RWPE1 (cell line): ENCODE measurements at regions not wholly inside any gene's neighbourhood (a gene's known extent, or its start where the extent isn't known, plus 50 kb on each side); places are given as distances from the start of the nearest gene placed in this dataset.

ENCODE experiments used
- CTCF ChIA-PET: fragments of 350-600 bp; sonication (Branson Sonifier 250); formaldehyde crosslinking; extraction: SDS; loops from one replicate; lab custom pipeline; 2021; lab: Yijun Ruan, JAX
- POLR2A ChIA-PET: fragments of 400-600 bp; formaldehyde crosslinking; extraction: SDS; loops from one replicate; lab custom pipeline; 2020; ENCODE audit warnings: antibody characterized with exemption; ENCODE audit not compliant: low non-redundant PET; lab: Yijun Ruan, JAX
- DNase-seq: peaks from one replicate; pipeline ENCODE4 v3.0.0; 2012; ENCODE audit warnings: low spot score
- H3K27ac ChIP-seq: fragments of 450-650 bp; 2 replicates; pipeline ENCODE4 v1.5.1; 2017
- TF ChIP-seq, protein P1 (sequence below): fragments of 450-650 bp; conservative IDR thresholded peaks from 2 replicates; pipeline ENCODE4 v1.5.1; 2017; ENCODE audit warnings: low read depth, mild to moderate bottlenecking

DNA sequence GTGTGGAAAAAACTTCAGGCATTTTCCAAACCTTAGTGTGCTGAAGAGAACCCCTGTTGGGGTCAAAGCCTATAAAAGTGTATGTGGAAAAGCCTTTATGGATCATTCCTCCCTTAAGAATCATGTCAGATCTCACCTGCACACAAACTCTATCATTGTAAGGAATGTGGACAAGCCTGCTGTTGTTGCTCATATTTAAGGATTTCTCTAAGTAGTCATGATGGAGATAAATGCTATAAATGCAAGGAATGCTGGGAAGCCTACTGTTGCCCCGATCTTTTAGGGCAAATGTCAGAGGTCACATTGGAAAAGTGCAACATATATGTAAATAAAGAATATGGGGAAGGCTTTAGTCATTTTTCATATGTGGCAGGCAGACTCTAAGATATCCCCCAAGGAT lies 129.5 kb downstream of the ICOS start:
- CTCF ChIA-PET = interaction anchor here (0.5 kb wide), 1 partner anchor 580 kb away, joined by 3 read pairs; no protein-coding TSS in a partner anchor
- no peak overlapping the region for H3K27ac ChIP-seq
- TF ChIP-seq, protein P1, sequence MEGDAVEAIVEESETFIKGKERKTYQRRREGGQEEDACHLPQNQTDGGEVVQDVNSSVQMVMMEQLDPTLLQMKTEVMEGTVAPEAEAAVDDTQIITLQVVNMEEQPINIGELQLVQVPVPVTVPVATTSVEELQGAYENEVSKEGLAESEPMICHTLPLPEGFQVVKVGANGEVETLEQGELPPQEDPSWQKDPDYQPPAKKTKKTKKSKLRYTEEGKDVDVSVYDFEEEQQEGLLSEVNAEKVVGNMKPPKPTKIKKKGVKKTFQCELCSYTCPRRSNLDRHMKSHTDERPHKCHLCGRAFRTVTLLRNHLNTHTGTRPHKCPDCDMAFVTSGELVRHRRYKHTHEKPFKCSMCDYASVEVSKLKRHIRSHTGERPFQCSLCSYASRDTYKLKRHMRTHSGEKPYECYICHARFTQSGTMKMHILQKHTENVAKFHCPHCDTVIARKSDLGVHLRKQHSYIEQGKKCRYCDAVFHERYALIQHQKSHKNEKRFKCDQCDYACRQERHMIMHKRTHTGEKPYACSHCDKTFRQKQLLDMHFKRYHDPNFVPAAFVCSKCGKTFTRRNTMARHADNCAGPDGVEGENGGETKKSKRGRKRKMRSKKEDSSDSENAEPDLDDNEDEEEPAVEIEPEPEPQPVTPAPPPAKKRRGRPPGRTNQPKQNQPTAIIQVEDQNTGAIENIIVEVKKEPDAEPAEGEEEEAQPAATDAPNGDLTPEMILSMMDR = no peak
- DNase-seq = no peak
- POLR2A ChIA-PET = no interaction called here

DNA sequence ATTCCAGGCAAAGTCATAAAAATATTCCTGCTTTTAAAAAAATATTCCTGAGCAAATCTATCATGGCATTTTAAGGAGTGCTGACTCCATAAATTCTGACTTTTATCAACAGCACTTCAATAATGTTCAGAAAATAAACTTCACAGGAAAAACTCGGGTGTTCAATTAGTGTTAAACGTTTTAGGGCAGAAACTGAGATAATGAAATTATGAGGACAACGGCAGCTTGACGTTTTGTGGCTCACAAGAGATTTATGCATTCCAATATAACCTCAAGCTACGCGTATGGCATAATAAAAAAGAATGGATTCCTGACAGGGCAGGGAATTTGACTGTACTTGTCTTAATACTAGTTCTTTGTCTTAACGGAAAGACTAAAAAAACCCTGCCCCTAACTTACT lies 133.2 kb downstream of the ICOS start:
- CTCF ChIA-PET = interaction anchor here (0.6 kb wide), 1 partner anchor 190 kb away, joined by 3 read pairs; no protein-coding TSS in a partner anchor
- H3K27ac ChIP-seq = no peak overlapping the region
- POLR2A ChIA-PET = no interaction called here
- DNase-seq = no peak
- TF ChIP-seq, protein P1 = no peak

DNA sequence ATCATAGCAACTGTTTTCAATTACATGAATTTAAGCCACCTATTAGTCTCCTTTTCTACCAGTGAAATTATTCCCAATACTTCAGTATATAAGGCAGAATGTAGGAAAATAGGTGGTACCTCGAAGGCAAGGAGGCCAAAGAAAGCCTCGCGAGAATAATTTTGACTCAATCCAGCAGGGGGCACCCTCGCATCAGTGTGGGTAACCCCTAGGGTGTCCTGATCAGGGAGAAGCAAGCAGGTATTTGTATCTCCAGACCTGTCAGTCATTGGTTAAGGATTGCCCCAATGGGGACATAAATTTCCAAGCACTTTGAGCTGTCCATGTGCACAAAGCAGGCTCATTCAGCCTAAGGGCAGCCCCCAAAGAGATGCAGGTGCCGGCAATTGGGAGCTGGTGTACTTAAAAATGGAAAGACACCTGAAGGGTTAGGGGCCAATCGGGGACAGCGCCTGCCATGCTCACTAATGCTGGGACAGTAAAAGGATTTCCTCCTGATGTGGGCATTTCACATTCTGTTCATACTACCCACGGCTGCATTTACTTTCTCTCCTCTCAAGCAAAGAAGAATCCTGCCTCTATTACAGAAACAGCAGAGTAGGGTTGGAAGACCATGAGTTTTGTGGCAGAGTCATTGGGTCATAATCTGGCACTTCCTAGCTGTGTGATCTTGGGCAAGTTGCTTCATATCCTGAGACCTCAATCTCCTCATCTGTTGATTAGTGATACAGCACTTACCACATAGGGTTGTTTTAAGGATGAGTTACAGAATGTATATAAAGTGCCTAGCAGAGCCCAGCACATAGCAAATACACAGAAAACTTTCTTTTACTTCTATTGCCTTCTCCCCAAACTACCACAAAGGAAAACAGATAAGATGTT lies 136.1 kb downstream of the ICOS start:
- DNase-seq = no peak
- CTCF ChIA-PET = interaction anchor here (0.6 to 0.7 kb wide), 2 partner anchors 11 to 159 kb away, joined by 4 to 7 read pairs; no protein-coding TSS in a partner anchor
- H3K27ac ChIP-seq = no peak overlapping the region
- TF ChIP-seq, protein P1 = no peak
- POLR2A ChIA-PET = no interaction called here

DNA sequence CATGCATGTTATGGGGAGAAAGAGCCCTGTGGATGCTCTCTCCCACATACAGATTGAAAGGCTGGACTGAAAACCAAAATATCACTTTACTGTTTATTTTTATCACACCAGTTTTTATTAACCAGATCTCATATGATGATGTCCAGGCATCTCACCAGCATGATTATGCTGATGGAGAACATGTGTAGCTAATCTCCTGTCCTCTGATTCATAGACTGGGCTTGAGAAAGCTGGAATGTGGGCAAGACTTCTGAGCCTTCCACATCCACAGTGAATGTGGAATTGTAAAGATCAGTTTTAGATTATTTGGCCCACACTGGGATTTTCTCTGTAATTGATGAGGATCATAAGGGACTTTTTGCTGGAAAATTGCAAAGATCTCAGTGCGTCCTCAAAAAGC lies 137.9 kb downstream of the ICOS start:
- DNase-seq = no peak

DNA sequence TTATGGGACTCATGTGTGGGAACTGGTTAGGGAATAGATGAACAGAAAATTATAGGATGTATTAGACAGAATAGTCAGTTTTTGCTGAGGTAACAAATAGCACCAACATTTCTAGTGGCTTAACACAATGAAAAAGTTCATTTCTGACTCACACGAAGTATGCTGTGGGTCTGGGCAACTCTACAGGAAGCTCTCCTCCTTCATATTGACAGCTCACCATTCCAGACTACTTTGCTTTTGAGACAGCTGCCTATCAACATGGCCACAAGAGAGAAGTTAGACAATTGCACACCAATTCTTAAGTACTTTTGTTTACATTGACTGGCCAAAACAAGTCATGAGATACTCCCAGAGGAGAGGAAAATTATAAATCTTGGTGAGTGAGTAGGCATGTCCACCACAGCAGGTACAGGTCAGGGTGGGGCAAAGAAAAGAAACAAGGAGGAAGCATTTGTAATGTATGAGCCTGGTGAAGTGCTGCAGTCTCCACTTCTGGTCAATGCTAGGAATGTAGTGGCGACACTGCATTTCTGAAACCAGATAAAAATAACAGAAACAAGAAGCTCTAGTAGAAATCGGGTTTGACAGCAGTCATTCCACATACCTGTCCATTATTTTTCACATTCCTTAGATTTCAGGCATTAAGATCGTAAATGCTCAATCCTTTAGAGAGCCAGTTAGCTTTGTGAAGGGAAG lies 141.6 kb downstream of the ICOS start:
- TF ChIP-seq, protein P1 = no peak
- CTCF ChIA-PET = interaction anchor here (0.7 kb wide), 1 partner anchor 394 kb away, joined by 5 read pairs; no protein-coding TSS in a partner anchor
- POLR2A ChIA-PET = no interaction called here
- DNase-seq = no peak
- no peak overlapping the region for H3K27ac ChIP-seq

More for the DNA sequence above, 137.9 kb downstream of the ICOS start:
- no peak overlapping the region for H3K27ac ChIP-seq
- ChIA-PET POLR2A (no interaction called here), CTCF (no interaction called here)
- TF ChIP-seq, protein P1 = no peak
